ENCODE measurements at regions not wholly inside any gene's neighbourhood (a gene's known extent, or its start where the extent isn't known, plus 50 kb on each side); places are given as distances from the start of the nearest gene placed in this dataset.
"Not testable (repeated sequence)": the region's sequence is repeated elsewhere in the genome, so short reads cannot be mapped to it uniquely, and the experiment has no call there.

DNA sequence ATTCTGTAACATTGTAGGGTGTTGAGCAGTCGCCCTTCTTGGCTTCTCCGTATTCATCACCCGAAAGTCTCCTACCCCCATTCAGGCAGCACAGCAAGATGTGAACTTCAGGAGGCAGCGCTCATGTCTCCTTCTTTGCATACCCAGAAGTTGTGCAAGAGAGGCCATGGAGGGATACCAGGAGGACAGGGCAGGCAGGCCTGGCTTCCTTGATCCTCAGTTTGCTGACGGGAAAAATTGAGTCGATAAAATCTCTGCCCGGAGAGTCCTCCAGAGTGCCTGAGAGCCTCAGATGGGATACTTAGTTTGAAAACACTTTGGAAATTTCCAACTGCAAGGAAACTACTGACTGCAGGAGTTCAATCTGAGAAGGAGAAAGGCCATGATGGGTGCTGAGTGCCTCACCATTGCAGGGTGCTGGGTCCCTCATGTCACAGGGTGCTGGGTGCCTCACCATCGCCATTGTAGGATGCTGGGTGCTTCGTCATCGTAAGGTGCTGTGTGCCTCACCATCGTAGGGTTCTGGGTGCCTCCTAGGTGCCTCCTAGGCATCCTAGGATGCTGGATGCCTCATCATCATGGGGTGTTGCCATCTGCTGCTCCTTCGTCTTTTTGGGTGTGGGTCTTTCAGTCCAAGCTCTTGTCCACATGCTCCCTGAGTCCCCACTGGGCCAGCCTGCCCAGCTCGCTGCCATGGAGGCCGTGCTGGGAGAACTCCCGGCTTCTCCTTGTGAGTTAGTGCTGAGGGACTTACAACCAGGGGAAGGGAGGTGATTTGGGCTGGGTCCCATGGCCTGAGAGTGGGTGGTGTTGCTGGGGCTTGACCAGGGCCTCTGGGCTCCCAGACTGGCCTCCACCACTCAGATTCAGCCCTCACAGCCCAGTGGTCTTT lies 162.4 kb downstream of the DDX1 start:
- FAIRE-seq = no peak

- FAIRE-seq = peak; percentile 21
Observed at GRCh38 chr2:15754703-15755099, 163.0 kb downstream of the DDX1 start.

DNA sequence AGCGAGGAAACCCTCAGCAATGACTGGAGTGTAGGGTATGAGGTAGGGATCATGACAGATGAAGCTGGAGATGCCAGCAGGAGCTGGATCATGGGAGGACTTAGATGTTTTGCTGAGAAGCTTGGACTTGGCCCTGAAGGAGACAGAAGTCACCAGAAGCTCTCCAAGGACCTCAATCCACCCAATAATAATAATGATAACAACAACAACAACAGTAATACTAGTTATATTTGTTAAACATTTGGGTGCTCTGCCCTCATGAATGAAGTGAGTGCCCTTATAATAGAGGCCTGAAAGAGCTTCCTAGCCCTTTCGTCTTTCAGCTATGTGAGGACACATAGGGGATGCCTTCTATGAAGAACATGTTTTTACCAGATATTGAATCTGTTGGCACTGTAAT lies 163.9 kb downstream of the DDX1 start:
- no peak for FAIRE-seq

- FAIRE-seq = no peak
Observed at GRCh38 chr2:15756011-15756550, 164.4 kb downstream of the DDX1 start.

- no peak for FAIRE-seq
Observed at GRCh38 chr2:15756882-15757819, 165.5 kb downstream of the DDX1 start.

DNA sequence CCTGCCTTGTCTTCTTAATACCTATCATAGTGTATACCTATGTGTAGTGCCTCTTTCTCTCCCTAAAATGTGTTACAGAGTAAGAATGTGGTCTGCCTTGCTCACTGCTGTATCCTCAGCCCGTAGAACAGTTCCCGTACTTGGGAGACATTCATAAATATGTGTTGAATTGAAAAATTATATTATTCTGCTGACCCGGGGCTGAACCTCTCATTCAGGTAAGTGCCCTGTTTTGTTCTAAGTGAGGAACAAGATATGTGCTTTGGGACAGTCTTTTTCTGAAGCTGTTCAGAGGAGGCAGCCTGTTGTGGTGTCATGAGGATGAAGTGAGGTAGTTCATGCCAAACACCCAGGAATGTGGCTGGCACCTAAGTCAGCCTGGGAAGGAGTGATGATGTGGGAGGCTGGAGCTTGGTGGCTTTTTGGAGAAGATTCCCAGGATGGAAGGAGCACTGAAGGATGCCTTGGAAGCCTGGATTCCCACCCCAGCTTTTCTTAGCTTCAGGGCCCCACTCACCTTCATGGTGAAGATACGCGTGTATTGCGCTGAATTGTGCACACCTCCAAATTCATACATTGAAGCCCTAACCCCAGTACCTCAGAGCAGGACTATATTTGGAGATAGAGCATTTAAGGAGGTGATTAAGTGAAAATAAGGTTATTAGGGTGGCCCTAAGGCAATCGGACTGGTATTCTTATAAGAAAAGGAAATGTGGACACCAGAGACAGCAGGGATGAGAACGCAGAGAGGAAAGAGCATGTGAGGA lies 166.3 kb downstream of the DDX1 start:
- no peak for FAIRE-seq

GRCh38 chr2:15758848-15759247 lies 167.2 kb downstream of the DDX1 start:
- FAIRE-seq = no peak

- FAIRE-seq = no peak
Observed at GRCh38 chr2:15759385-15759784, 167.7 kb downstream of the DDX1 start.

- not testable (repeated sequence) for FAIRE-seq
Observed at GRCh38 chr2:15759791-15760190, 168.1 kb downstream of the DDX1 start.

DNA sequence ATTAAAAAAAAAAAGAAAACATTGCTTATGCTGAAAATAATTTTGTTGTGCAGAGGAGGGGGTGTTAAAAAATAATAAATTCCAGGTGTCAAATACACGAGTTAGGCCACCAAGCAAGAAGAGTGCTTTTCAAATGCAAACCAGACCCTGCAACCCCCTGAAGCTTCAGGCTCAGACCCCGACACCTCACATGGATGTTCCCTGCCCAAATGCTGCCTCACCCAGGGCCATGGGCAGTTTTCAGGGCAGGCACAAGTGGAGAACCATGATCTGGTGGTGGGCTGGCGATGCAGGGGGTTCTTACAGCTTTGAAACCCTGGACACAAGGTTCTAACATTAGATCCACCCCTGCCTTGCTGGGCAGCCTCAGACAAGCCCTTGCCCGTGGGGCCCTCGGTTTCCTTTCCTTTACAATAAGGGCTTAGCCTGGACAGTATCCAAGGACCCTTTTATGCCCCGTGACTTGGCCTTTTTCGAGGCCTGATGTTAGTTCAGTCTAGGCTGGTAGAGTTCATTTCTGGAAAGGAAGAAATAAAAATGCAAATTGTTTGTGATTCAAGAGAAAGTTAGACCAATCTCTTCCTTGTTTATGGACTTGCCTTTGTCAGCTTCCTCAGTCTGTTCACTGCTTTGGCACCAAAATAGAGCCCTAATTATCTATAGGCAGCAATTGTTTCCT lies 168.7 kb downstream of the DDX1 start:
- no peak for FAIRE-seq

DNA sequence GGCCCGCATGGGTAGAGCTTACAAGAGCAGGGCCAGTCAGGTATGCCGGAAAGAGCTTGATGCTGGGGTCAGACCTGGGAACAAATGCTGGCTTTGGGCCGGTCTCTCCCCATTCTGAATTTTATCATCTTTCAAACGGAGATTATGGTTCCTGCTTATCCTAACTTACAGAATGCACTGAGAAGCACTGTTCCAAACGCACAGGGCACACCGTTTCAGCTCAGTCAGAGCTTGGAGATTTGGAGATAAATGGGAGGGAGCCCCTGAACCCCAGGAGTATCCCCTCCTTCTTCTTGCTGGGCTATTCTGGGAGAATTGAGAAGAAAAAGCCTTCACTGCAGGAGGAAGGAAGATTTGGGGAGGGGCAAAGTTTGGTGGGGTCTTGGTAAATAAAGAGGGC lies 169.4 kb downstream of the DDX1 start:
- FAIRE-seq = no peak

GRCh38 chr2:15761910-15762309 lies 170.2 kb downstream of the DDX1 start:
- FAIRE-seq = no peak

DNA sequence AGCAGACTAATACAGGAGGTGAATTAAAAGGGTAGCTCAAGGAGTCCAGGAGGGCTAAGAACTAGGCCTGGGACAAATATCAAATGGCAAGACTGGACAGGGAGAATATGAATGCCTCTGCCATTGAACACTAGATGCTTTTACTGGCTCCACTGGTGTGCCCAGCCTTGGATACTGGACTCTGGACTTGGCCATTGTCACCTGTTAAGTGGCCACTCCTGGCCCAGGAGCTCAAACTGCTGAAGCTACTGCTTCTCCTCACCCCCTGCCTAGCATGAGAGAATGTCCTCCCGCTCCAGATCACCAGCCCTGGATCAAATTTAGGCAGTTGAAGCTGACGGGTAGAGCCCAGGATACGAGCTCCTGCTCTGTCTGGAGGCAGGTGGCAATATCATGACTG lies 170.8 kb downstream of the DDX1 start:
- no peak for FAIRE-seq

DNA sequence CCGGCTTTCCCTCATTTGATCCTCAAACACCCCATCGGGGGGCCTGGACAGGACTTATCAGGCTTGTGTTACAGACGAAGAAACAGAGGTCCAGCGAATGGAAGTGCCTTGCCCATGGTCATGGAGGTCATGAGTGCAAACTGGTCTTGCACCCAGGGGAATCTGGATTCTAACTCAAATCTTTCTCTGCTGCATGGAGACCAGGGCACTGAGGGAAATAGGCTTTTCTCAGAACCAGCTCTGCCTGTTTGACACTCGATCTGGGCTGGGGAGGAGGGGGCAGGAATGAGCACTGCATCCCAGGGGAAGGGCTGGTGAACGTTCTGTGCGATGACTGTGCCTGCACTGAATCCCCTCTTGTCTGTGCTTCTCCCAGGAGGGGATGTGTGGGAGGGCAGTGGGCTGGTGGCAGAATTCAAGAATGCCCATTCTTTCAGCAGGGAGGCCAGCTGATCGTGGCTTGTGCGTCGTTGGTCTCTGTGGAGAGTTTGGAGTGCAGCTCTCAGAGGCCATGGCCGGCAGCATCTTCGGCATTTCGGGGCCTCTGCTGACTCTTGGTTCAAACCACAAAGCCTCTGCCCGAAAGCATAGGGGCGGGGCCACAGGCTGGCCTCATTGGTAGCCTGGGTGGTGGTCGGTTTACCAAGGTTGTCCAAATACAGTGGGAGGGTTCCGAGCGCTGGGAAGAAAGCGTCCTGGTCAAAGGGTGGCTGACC lies 171.6 kb downstream of the DDX1 start:
- FAIRE-seq = no peak

DNA sequence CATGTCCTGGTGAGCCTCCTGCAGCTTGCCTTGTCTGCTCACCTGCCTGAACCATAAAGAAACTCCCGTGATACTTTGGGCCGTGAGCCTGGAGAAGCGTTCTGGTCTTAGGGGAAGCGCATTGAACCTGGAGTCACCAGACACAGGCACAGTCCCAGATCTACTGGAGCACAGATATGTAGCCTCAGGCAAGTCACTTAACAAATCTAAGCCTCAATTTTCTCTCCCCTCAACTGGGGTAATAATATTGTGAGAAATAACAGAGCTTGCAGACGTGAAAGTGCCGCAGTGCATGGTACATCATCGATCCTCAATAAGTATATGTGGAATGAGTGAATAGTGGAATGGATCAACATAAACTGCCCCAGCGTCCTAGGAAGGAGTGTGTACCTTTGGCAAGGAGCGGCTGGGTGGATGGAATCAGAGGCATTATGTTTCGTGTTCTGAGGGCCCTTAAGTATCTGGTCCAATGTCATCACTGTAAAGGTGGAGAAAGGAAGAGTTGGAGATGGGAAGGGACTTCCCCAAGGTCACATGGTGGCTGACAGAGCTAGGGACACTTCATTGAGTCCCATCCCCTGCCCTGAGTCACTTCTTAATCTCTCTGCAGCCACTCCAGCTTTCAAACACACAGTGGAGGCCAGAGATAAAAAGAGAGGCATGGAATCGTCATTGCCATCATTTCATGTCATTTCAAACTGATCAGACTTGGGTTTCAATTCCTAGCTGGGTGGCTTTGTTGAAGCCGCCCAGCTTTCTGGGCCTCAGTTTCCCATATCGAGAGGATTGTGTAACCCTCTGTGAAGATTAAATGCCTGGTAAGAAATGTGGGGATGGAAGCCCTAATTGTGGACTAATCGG lies 172.4 kb downstream of the DDX1 start:
- FAIRE-seq = no peak

- FAIRE-seq = no peak
Observed at GRCh38 chr2:15764683-15765011, 173.0 kb downstream of the DDX1 start.

GRCh38 chr2:15765211-15765610 lies 173.5 kb downstream of the DDX1 start:
- no peak for FAIRE-seq

GRCh38 chr2:15765686-15766302 lies 174.1 kb downstream of the DDX1 start:
- FAIRE-seq = no peak

GRCh38 chr2:15766303-15766861 lies 174.0 kb upstream of the MYCN start:
- FAIRE-seq = no peak
